ENCODE measurements at regions not wholly inside any gene's neighbourhood (a gene's known extent, or its start where the extent isn't known, plus 50 kb on each side); places are given as distances from the start of the nearest gene placed in this dataset.

- H3K9me3 ChIP-seq (ENCODE audit: control insufficient read depth in 4 of 4, low read length in 3 of 4), result no peaks in the 10 kb centered on the region
- H3K9ac ChIP-seq (ENCODE audit: low read depth in 1 of 2, low read length in 2 of 2), result no peak overlapping the region
- 96% methylated on average over 12 of the region's 12 CpGs for WGBS
- no peaks in the 10 kb centered on the region for H3K27me3 ChIP-seq (ENCODE audit: control insufficient read depth in 4 of 4, insufficient read depth in 4 of 4, low read length in 3 of 4)
- H3K36me3 ChIP-seq (ENCODE audit: control insufficient read depth in 4 of 4, insufficient read depth in 3 of 4, low read depth in 1 of 4, low read length in 3 of 4), result no peaks in the 10 kb centered on the region
- DNase-seq (ENCODE audit: low spot score), result no peak
- TF ChIP-seq RAD21 (IDR thresholded peaks at IDR 0.05), result no peak
- TF ChIP-seq, protein P1, sequence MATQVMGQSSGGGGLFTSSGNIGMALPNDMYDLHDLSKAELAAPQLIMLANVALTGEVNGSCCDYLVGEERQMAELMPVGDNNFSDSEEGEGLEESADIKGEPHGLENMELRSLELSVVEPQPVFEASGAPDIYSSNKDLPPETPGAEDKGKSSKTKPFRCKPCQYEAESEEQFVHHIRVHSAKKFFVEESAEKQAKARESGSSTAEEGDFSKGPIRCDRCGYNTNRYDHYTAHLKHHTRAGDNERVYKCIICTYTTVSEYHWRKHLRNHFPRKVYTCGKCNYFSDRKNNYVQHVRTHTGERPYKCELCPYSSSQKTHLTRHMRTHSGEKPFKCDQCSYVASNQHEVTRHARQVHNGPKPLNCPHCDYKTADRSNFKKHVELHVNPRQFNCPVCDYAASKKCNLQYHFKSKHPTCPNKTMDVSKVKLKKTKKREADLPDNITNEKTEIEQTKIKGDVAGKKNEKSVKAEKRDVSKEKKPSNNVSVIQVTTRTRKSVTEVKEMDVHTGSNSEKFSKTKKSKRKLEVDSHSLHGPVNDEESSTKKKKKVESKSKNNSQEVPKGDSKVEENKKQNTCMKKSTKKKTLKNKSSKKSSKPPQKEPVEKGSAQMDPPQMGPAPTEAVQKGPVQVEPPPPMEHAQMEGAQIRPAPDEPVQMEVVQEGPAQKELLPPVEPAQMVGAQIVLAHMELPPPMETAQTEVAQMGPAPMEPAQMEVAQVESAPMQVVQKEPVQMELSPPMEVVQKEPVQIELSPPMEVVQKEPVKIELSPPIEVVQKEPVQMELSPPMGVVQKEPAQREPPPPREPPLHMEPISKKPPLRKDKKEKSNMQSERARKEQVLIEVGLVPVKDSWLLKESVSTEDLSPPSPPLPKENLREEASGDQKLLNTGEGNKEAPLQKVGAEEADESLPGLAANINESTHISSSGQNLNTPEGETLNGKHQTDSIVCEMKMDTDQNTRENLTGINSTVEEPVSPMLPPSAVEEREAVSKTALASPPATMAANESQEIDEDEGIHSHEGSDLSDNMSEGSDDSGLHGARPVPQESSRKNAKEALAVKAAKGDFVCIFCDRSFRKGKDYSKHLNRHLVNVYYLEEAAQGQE (IDR thresholded peaks at IDR 0.05), result no peak
- no peak for TF ChIP-seq EGR1 (IDR thresholded peaks at IDR 0.05; ENCODE audit: low read depth in 2 of 2)
- no peak for TF ChIP-seq GABPA (IDR thresholded peaks at IDR 0.05 in 1 of 2, conservative IDR thresholded peaks at IDR 0.05 in 1 of 2)
- TF ChIP-seq HNF4G (IDR thresholded peaks at IDR 0.05), result no peak
- TF ChIP-seq TAF1 (conservative IDR thresholded peaks at IDR 0.05), result no peak
- TF ChIP-seq CTCF (IDR thresholded peaks at IDR 0.05; ENCODE audit: low read depth, low read length, missing input control), result no peak
- no peak for TF ChIP-seq FOXA1 (IDR thresholded peaks at IDR 0.05)
- TF ChIP-seq RXRA (IDR thresholded peaks at IDR 0.05), result no peak
- no peak for TF ChIP-seq ZBTB33 (IDR thresholded peaks at IDR 0.05)
- no peak overlapping the region for H3K27ac ChIP-seq (ENCODE audit: low read depth in 1 of 2, low read length in 2 of 2)
- H3K4me1 ChIP-seq (ENCODE audit: control insufficient read depth in 4 of 4, insufficient read depth in 4 of 4, low read length in 3 of 4), result no peaks in the 10 kb centered on the region
- H3K4me3 ChIP-seq (ENCODE audit: low read depth in 1 of 3, low read length in 3 of 3), result no peak overlapping the region
These were observed 68.5 kb upstream of the DUSP22 start for GRCh38 chr6:223763-224162.

- no peaks in the 10 kb centered on the region for H3K27me3 ChIP-seq (ENCODE audit: control insufficient read depth in 4 of 4, insufficient read depth in 4 of 4, low read length in 3 of 4)
- no peaks in the 10 kb centered on the region for H3K36me3 ChIP-seq (ENCODE audit: control insufficient read depth in 4 of 4, insufficient read depth in 3 of 4, low read depth in 1 of 4, low read length in 3 of 4)
- no peaks in the 10 kb centered on the region for H3K4me1 ChIP-seq (ENCODE audit: control insufficient read depth in 4 of 4, insufficient read depth in 4 of 4, low read length in 3 of 4)
- TF ChIP-seq TAF1 (conservative IDR thresholded peaks at IDR 0.05) (no peak), JUND (IDR thresholded peaks at IDR 0.05) (no peak), SP1 (IDR thresholded peaks at IDR 0.05) (no peak), HNF4A (conservative IDR thresholded peaks at IDR 0.05) (no peak), CTCF (IDR thresholded peaks at IDR 0.05; ENCODE audit: low read depth, low read length, missing input control) (no peak), ZBTB33 (IDR thresholded peaks at IDR 0.05) (no peak), NR2F2 (IDR thresholded peaks at IDR 0.05) (no peak), EGR1 (IDR thresholded peaks at IDR 0.05; ENCODE audit: low read depth in 2 of 2) (no peak)
- TF ChIP-seq, protein P1 (IDR thresholded peaks at IDR 0.05), result no peak
- no peak overlapping the region for H3K4me3 ChIP-seq (ENCODE audit: low read depth in 1 of 3, low read length in 3 of 3)
- no peak for DNase-seq (ENCODE audit: low spot score)
- no peak overlapping the region for H3K9ac ChIP-seq (ENCODE audit: low read depth in 1 of 2, low read length in 2 of 2)
- no peak overlapping the region for H3K27ac ChIP-seq (ENCODE audit: low read depth in 1 of 2, low read length in 2 of 2)
- H3K9me3 ChIP-seq (ENCODE audit: control insufficient read depth in 4 of 4, low read length in 3 of 4), result no peaks in the 10 kb centered on the region
- 94% methylated on average over 13 of the region's 13 CpGs for WGBS
These were observed 67.9 kb upstream of the DUSP22 start for GRCh38 chr6:224350-224749.

Measured in liver (tissue), 8 donors.